NK-92 treated with Interleukin-12 subunit alpha and Interleukin-12 subunit beta, amount 100 ng/mL, for 24 hours (cell line): ENCODE measurements at regions not wholly inside any gene's neighbourhood (a gene's known extent, or its start where the extent isn't known, plus 50 kb on each side); places are given as distances from the start of the nearest gene placed in this dataset.
"Not testable (repeated sequence)": the region's sequence is repeated elsewhere in the genome, so short reads cannot be mapped to it uniquely, and the experiment has no call there.

Experiments used
- DNase-seq: peaks from one replicate; lab custom pipeline; 2025; lab: John Stamatoyannopoulos, UW

- no peak for DNase-seq
These were observed 523.5 kb upstream of the MAN1A1 start for GRCh38 chr6:119873107-119873506.

- no peak for DNase-seq
These were observed 522.0 kb upstream of the MAN1A1 start for GRCh38 chr6:119871520-119871919.

- DNase-seq: no peak
These were observed 516.1 kb upstream of the MAN1A1 start for GRCh38 chr6:119865466-119866350.

DNA sequence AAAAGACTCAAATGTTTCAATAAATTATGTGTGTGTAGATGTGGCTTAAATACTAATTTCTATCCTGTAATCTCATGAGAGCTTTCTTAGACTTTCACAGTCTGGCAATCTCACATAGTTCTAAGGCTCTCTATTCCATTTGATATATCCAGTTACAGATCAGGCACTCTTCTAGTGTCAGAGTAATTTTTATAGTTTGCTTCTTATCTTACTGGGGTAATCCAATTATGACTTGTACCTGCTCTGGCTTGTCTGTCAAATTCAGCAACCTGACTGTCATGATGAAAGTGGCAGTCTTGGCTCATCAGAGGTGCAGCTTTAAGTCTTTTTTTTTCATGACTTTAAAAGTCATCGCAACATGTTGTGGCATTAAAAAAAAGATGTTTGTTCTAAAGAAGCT is 513.2 kb upstream of the MAN1A1 start:
- DNase-seq: no peak

GRCh38 chr6:119858901-119859300 is 509.3 kb upstream of the MAN1A1 start:
- no peak for DNase-seq

- no peak for DNase-seq
These were observed 506.6 kb upstream of the MAN1A1 start for GRCh38 chr6:119856136-119856535.

DNA sequence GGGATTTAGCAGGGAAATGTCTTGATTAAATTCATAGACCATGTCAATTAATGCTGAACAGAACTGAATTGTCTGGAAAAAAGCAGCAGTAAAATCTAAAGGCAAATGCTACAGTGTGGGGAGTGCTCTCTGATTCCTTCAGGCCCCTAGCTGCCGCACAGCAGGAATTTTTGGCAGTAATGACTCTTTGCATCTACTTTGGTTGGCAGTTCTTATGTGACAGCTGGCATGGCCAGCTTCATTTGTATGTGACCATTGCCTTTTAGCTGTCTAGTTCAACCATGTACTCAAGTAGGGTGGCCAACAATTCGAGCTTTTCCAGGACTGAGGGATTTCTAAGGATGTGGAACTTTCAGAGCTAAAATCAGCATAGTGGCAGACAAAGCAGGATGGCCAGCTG is 499.1 kb upstream of the MAN1A1 start:
- DNase-seq: no peak

DNA sequence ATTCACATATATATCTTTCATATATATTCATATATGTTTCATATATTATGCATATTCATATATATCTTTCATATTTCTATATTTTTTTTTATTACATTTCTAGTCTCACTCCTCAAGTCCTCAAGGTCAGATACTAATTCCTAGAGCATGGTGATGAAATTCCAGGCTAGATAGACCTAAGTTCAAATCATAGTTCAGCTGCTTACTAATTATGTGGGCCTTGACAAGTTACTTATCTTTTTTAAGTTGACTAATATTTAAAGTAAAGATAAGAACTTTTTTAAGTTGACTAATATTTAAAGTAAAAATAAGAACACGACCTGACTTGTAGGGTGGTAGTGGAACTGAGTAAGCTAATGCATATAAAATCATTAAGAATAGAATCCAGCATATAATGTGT is 495.6 kb upstream of the MAN1A1 start:
- no peak for DNase-seq

- no peak for DNase-seq
These were observed 494.8 kb upstream of the MAN1A1 start for GRCh38 chr6:119844387-119844786.

GRCh38 chr6:119842191-119842590 is 492.6 kb upstream of the MAN1A1 start:
- no peak for DNase-seq

DNA sequence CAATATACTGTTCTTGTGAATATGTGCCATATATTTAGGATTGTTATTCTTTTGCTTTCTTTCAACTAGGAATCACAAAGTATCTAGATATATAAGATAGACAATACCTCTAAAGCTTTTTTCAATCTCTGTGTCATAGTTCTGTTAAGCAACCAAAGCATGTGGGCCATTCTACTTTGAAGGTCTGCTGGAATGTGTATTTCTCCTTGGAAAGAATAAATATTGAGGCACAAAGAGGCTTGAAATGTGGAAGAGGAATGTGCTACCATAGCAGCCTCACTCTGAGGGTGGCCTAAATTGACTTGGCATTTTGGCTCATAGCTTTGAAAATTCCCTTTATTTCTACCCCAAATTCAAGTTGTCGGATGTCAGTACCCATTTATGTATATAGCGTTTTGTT is 488.5 kb upstream of the MAN1A1 start:
- no peak for DNase-seq

GRCh38 chr6:119834418-119834817 is 484.9 kb upstream of the MAN1A1 start:
- no peak for DNase-seq

DNA sequence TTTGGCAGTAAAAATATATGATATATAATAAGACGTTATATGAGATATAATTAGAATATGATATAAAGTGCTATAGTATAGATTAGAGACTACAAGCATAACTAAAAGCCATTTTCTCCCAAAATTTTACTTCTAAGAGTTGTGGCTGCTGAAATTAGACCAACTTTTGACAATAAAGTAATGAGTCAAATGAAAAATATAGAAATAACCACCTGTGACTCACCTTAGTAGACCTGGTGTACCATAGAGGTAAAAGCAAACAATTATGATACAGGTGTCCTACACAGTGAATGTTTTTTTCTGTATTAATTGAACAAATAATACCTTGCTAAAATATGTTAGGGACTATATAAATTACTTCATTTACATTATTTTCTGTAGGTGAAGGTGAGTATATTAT is 482.9 kb upstream of the MAN1A1 start:
- no peak for DNase-seq

DNA sequence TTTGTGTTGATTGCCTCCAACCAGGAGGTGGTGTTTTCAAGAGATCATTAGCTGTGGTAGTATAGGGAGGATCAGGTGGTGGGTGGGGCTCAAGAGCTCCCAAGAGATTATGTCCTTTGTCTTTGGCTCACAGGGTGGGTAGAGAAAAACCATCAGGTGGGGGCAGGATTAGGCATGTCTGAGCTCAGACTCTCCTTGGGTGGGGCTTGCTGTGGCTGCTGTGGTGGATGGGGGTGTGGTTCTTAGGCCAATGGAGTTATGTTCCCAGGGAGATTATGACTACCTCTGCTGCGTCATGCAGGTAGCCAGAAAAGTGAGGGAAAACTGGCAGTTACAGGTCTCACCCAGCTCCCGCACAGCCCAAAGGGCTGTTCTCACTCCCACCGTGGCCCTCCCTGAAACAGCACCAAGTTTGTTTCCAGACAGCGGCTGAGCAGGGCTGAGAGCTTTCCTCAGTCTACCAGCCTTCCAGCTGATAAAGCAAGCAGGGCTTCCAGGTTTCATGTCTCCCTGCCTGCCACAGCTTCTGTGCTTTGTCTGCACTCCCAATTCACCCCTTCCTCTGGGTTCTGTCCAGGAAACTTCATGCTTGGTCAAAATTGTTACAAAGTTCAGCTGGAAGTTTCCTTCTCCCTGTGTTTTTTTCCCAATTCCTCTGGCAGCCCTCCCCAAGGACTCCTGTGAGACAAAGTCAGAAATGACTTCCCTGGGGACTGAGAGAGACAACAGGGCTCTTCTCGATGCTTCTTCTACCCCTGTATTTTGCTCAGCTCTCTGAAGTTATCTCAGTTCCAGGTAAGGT is 481.1 kb upstream of the MAN1A1 start:
- DNase-seq: no peak

GRCh38 chr6:119830069-119830468 is 480.5 kb upstream of the MAN1A1 start:
- DNase-seq: no peak

GRCh38 chr6:119829499-119829898 is 479.9 kb upstream of the MAN1A1 start:
- DNase-seq: not testable (repeated sequence)

- no peak for DNase-seq
These were observed 479.4 kb upstream of the MAN1A1 start for GRCh38 chr6:119829006-119829405.

DNA sequence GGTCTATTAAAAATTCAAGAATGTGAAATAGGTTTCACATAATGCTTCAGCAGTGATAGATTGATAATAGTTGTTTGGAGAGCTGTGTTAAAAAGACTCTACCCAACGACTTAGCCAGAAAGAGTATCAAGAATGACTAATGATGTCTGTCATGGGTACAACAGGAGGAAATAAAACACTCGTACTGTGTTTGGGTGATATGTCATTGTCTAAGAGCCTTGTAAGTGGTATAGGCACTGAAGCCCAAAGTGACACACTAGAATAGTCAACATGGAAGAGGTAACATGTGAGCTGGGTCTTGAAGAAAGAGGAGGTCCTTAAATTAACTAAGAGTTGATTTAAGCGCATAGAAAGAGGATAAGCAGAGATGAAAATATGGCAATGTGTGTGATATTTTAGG is 471.8 kb upstream of the MAN1A1 start:
- no peak for DNase-seq

GRCh38 chr6:119818876-119819275 is 469.3 kb upstream of the MAN1A1 start:
- no peak for DNase-seq

GRCh38 chr6:119814609-119815400 is 465.2 kb upstream of the MAN1A1 start:
- DNase-seq: no peak

DNA sequence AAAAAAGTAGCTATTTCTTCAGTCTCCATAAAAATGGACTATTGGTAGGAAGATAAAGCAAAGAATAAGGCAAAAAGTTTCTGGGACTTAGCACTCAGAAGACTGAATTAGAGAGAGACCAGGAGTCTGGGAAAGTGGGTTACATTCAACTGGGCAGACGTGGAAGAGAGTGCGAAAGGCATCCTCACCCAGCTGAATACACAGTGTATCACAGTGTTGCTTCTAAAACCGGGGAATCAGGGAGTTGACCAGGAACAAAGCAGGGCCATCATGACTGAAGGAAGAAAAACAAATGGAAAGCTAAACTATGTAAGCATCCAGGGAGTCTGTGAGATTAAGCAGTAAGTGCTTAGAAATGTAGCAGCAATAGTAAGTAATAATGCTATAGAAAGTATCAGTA is 452.9 kb upstream of the MAN1A1 start:
- DNase-seq: no peak

- no peak for DNase-seq
These were observed 451.5 kb upstream of the MAN1A1 start for GRCh38 chr6:119801056-119801455.
